Panc1 (cell line): ENCODE measurements at regions not wholly inside any gene's neighbourhood (a gene's known extent, or its start where the extent isn't known, plus 50 kb on each side); places are given as distances from the start of the nearest gene placed in this dataset.

Experiments used
- CTCF ChIP-seq: fragments of 450-650 bp; IDR thresholded peaks from 2 replicates; pipeline ENCODE4 v1.5.1; 2017; ENCODE audit warnings: mild to moderate bottlenecking
- SIN3A ChIP-seq: IDR thresholded peaks from 2 replicates; pipeline ENCODE4 v1.6.1; 2012; ENCODE audit warnings: low read depth, mild to moderate bottlenecking, low read length, moderate library complexity, borderline replicate concordance; ENCODE audit not compliant: insufficient read depth
- TF ChIP-seq, protein P1 (sequence below), 2 experiments: IDR thresholded peaks; 2 replicates each; pipeline ENCODE4 v1.6.1; 2011 to 2012; ENCODE audit warnings: low read depth in 2 of 2, control low read depth in 1 of 2, low read length in 1 of 2, mild to moderate bottlenecking in 1 of 2, moderate library complexity in 1 of 2; ENCODE audit not compliant: insufficient read depth in 1 of 2

DNA sequence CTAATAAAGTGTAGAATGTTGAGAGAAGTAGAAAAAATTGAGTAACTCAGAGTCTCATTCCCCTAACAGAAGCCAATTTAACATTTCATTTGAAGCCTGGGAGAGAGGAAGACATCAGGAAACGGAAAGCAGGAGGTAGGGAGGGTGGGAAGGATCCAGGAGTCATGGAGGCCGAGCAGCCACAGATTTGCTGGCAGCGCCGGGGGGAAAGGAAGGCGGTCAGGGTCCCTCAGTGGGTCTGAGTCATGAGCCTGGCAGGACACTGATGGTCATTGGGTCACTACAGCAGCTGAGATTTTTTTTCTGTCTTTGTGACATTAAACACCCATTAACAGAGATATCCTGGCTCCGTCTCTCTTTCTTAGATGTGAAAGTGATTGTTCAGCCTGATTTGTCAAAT lies 248.1 kb downstream of the EFNB2 start:
- TF ChIP-seq CTCF: no peak
- TF ChIP-seq, protein P1, sequence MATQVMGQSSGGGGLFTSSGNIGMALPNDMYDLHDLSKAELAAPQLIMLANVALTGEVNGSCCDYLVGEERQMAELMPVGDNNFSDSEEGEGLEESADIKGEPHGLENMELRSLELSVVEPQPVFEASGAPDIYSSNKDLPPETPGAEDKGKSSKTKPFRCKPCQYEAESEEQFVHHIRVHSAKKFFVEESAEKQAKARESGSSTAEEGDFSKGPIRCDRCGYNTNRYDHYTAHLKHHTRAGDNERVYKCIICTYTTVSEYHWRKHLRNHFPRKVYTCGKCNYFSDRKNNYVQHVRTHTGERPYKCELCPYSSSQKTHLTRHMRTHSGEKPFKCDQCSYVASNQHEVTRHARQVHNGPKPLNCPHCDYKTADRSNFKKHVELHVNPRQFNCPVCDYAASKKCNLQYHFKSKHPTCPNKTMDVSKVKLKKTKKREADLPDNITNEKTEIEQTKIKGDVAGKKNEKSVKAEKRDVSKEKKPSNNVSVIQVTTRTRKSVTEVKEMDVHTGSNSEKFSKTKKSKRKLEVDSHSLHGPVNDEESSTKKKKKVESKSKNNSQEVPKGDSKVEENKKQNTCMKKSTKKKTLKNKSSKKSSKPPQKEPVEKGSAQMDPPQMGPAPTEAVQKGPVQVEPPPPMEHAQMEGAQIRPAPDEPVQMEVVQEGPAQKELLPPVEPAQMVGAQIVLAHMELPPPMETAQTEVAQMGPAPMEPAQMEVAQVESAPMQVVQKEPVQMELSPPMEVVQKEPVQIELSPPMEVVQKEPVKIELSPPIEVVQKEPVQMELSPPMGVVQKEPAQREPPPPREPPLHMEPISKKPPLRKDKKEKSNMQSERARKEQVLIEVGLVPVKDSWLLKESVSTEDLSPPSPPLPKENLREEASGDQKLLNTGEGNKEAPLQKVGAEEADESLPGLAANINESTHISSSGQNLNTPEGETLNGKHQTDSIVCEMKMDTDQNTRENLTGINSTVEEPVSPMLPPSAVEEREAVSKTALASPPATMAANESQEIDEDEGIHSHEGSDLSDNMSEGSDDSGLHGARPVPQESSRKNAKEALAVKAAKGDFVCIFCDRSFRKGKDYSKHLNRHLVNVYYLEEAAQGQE (IDR thresholded peaks at IDR 0.05; ENCODE audit: insufficient read depth in 1 of 2, low read depth in 2 of 2, low read length in 1 of 2): no peak
- no peak for TF ChIP-seq SIN3A
